Endodermal cell (in vitro differentiated cells): ENCODE measurements at regions not wholly inside any gene's neighbourhood (a gene's known extent, or its start where the extent isn't known, plus 50 kb on each side); places are given as distances from the start of the nearest gene placed in this dataset.
"Not testable (repeated sequence)": the region's sequence is repeated elsewhere in the genome, so short reads cannot be mapped to it uniquely, and the experiment has no call there.

Experiments used
- DNase-seq: peaks from one replicate; pipeline ENCODE4 v3.0.0-alpha.2; 2017
- H3K27ac ChIP-seq: 2 replicates; pipeline ENCODE4 v1.5.1; 2013; ENCODE audit warnings: mild to moderate bottlenecking, low read depth, low read length, moderate library complexity
- H3K27me3 ChIP-seq: 2 replicates; pipeline ENCODE4 v1.6.1; 2013; ENCODE audit warnings: mild to moderate bottlenecking, low read length, moderate library complexity; ENCODE audit not compliant: insufficient read depth, control insufficient read depth, poor library complexity, severe bottlenecking
- H3K36me3 ChIP-seq: 2 replicates; pipeline ENCODE4 v1.7.0; 2013; ENCODE audit warnings: mild to moderate bottlenecking, low read length, moderate library complexity; ENCODE audit not compliant: control insufficient read depth, insufficient read depth
- H3K4me1 ChIP-seq: one replicate; pipeline ENCODE4 v1.7.0; 2013; ENCODE audit warnings: low read length; ENCODE audit not compliant: control insufficient read depth, insufficient read depth
- H3K4me3 ChIP-seq: 2 replicates; pipeline ENCODE4 v1.5.1; 2013; ENCODE audit warnings: mild to moderate bottlenecking, low read length, moderate library complexity
- H3K9ac ChIP-seq: 2 replicates; pipeline ENCODE4 v1.6.1; 2013; ENCODE audit warnings: mild to moderate bottlenecking, low read length, moderate library complexity; ENCODE audit not compliant: poor library complexity, severe bottlenecking; ENCODE audit errors: extremely low read depth
- H3K9me3 ChIP-seq: 2 replicates; pipeline ENCODE4 v1.6.1; 2013; ENCODE audit warnings: mild to moderate bottlenecking, low read length, moderate library complexity; ENCODE audit not compliant: control insufficient read depth
- H3K27ac Mint-ChIP-seq: 2 replicates; pipeline ENCODE4 v1.8.0; 2020; ENCODE audit warnings: mixed read lengths
- H3K27me3 Mint-ChIP-seq: 2 replicates; pipeline ENCODE4 v1.8.0; 2021; ENCODE audit warnings: mild to moderate bottlenecking, mixed read lengths; ENCODE audit not compliant: insufficient read depth
- H3K36me3 Mint-ChIP-seq: 2 replicates; pipeline ENCODE4 v1.8.0; 2020; ENCODE audit warnings: low read depth, mixed read lengths
- H3K4me1 Mint-ChIP-seq: 2 replicates; pipeline ENCODE4 v1.8.0; 2020; ENCODE audit warnings: mixed read lengths
- H3K4me3 Mint-ChIP-seq: 2 replicates; pipeline ENCODE4 v1.8.0; 2020; ENCODE audit warnings: mild to moderate bottlenecking, moderate library complexity, mixed read lengths
- H3K9me3 Mint-ChIP-seq: 2 replicates; pipeline ENCODE4 v1.8.0; 2020; ENCODE audit warnings: mild to moderate bottlenecking, mixed read lengths
- WGBS, 2 experiments: methylation state at CpG; one replicate each; pipeline versions ENCODE4 v1.1.5 to v1.1.7; 2013; ENCODE audit warnings: missing lambda C conversion rate in 2 of 2, mixed read lengths in 1 of 2; ENCODE audit not compliant: insufficient coverage in 1 of 2, insufficient read length in 1 of 2; 5-methylcytosine and 5-hydroxymethylcytosine counted together
- TF ChIP-seq, protein P1 (sequence below): fragments of 200-600 bp; sonication (generic); conservative IDR thresholded peaks from 2 replicates; pipeline ENCODE4 v1.5.0; 2021; ENCODE audit warnings: antibody characterized with exemption, mild to moderate bottlenecking

DNA sequence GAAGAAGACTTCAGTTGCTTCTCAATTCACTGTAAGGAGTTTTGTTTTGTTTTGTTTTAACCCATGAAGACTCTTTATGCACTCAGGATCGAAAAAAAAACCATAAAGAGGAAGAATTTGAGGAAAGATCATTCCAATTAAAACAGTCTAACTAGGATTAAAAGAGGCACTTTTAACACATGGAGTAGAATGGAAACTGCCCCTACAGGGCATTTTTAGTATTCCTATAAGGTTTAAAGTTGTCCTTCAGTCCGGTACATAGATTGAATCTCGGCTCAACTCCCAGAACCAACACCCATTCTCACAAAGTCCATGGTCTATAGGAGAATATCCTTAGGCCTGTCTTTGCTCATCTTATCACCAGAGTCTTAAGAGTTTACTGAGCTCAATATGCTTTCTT is 469.6 kb downstream of the DTWD2 start:
- no peaks in the 10 kb centered on the region for H3K36me3 ChIP-seq
- H3K4me3 ChIP-seq, result no peak overlapping the region
- Mint-ChIP-seq H3K27ac (no peak overlapping the region), H3K4me3 (no peak overlapping the region), H3K27me3 (no peaks in the 10 kb centered on the region), H3K36me3 (no peaks in the 10 kb centered on the region), H3K4me1 (no peaks in the 10 kb centered on the region), H3K9me3 (no peaks in the 10 kb centered on the region)
- TF ChIP-seq, protein P1, sequence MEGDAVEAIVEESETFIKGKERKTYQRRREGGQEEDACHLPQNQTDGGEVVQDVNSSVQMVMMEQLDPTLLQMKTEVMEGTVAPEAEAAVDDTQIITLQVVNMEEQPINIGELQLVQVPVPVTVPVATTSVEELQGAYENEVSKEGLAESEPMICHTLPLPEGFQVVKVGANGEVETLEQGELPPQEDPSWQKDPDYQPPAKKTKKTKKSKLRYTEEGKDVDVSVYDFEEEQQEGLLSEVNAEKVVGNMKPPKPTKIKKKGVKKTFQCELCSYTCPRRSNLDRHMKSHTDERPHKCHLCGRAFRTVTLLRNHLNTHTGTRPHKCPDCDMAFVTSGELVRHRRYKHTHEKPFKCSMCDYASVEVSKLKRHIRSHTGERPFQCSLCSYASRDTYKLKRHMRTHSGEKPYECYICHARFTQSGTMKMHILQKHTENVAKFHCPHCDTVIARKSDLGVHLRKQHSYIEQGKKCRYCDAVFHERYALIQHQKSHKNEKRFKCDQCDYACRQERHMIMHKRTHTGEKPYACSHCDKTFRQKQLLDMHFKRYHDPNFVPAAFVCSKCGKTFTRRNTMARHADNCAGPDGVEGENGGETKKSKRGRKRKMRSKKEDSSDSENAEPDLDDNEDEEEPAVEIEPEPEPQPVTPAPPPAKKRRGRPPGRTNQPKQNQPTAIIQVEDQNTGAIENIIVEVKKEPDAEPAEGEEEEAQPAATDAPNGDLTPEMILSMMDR, result peak; percentile 58
- H3K4me1 ChIP-seq, result no peaks in the 10 kb centered on the region
- no peak overlapping the region for H3K9ac ChIP-seq
- DNase-seq, result no peak
- H3K9me3 ChIP-seq, result no peaks in the 10 kb centered on the region
- 92 to 98% methylated on average over 2 to 3 of the region's 3 CpGs for WGBS, 2 experiments
- H3K27ac ChIP-seq, result no peak overlapping the region
- H3K27me3 ChIP-seq, result no peaks in the 10 kb centered on the region

- Histone ChIP-seq H3K27ac (no peak overlapping the region), H3K4me3 (no peak overlapping the region), H3K9me3 (no peaks in the 10 kb centered on the region), H3K4me1 (no peaks in the 10 kb centered on the region), H3K27me3 (no peaks in the 10 kb centered on the region), H3K9ac (no peak overlapping the region), H3K36me3 (no peaks in the 10 kb centered on the region)
- no peaks in the 10 kb centered on the region for H3K36me3 Mint-ChIP-seq
- H3K27ac Mint-ChIP-seq, result no peak overlapping the region
- WGBS, 2 experiments, result 100% methylated on average over 1 of the region's 1 CpG
- no peaks in the 10 kb centered on the region for H3K4me1 Mint-ChIP-seq
- no peaks in the 10 kb centered on the region for H3K9me3 Mint-ChIP-seq
- H3K27me3 Mint-ChIP-seq, result no peaks in the 10 kb centered on the region
- H3K4me3 Mint-ChIP-seq, result no peak overlapping the region
- TF ChIP-seq, protein P1, result no peak
- DNase-seq, result no peak
Observed at GRCh38 chr5:118511846-118512245, 476.5 kb downstream of the DTWD2 start.

- no peak overlapping the region for H3K27ac Mint-ChIP-seq
- Histone ChIP-seq H3K9ac (no peak overlapping the region), H3K9me3 (peaks cover 28% of the 10 kb centered on the region), H3K4me3 (no peak overlapping the region), H3K4me1 (no peaks in the 10 kb centered on the region), H3K27ac (no peak overlapping the region), H3K36me3 (no peaks in the 10 kb centered on the region), H3K27me3 (no peaks in the 10 kb centered on the region)
- H3K4me1 Mint-ChIP-seq, result no peaks in the 10 kb centered on the region
- no peak overlapping the region for H3K4me3 Mint-ChIP-seq
- TF ChIP-seq, protein P1, result no peak
- H3K27me3 Mint-ChIP-seq, result no peaks in the 10 kb centered on the region
- H3K9me3 Mint-ChIP-seq, result peaks cover 36% of the 10 kb centered on the region
- no peak for DNase-seq
- H3K36me3 Mint-ChIP-seq, result no peaks in the 10 kb centered on the region
- 83 to 90% methylated on average over 3 to 4 of the region's 4 CpGs for whole genome bisulfite sequencing, 2 experiments
Observed at GRCh38 chr5:118506217-118506852, 482.0 kb downstream of the DTWD2 start.

DNA sequence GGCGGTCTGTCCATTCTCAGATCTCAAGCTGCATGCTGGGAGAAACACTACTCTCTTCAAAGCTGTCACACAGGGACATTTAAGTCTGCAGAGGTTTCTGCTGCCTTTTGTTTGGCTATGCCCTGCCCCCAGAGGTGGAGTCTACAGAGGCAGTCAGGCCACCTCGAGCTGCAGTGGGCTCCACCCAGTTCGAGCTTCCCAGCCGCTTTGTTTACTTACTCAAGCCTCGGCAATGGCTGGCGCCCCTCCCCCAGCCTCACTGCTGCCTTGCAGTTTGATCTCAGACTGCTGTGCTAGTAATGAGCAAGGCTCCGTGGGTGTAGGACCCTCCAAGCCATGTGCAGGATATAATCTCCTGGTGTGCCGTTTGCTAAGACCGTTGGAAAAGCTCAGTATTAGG is 486.1 kb downstream of the DTWD2 start:
- H3K36me3 Mint-ChIP-seq, DNase-seq, H3K4me1 Mint-ChIP-seq, H3K4me3 Mint-ChIP-seq, H3K27ac ChIP-seq, H3K27me3 ChIP-seq, H3K4me1 ChIP-seq, H3K27ac Mint-ChIP-seq, H3K27me3 Mint-ChIP-seq, H3K9ac ChIP-seq, H3K36me3 ChIP-seq, H3K4me3 ChIP-seq: not testable (repeated sequence)
- H3K9me3 Mint-ChIP-seq, result peaks cover 40% of the 10 kb centered on the region
- peaks cover 28% of the 10 kb centered on the region for H3K9me3 ChIP-seq
- 72 to 91% methylated on average over 2 to 9 of the region's 9 CpGs for WGBS, 2 experiments
